ENCODE measurements at regions not wholly inside any gene's neighbourhood (a gene's known extent, or its start where the extent isn't known, plus 50 kb on each side); places are given as distances from the start of the nearest gene placed in this dataset.

GRCh38 chr12:13368971-13369370, 172.4 kb downstream of the EMP1 start:
- H3K4me1 ChIP-seq (ENCODE audit: control insufficient read depth in 4 of 4, insufficient read depth in 4 of 4, low read length in 3 of 4), result no peaks in the 10 kb centered on the region
- 97% methylated on average over 2 of the region's 2 CpGs for WGBS

GRCh38 chr12:13368431-13368830, 171.9 kb downstream of the EMP1 start:
- TF ChIP-seq SP1 (IDR thresholded peaks at IDR 0.05), result no peak
- Histone ChIP-seq H3K27me3 (ENCODE audit: control insufficient read depth in 4 of 4, insufficient read depth in 4 of 4, low read length in 3 of 4) (no peaks in the 10 kb centered on the region), H3K4me3 (ENCODE audit: low read depth in 1 of 3, low read length in 3 of 3) (no peak overlapping the region), H3K9ac (ENCODE audit: low read depth in 1 of 2, low read length in 2 of 2) (no peak overlapping the region), H3K4me1 (ENCODE audit: control insufficient read depth in 4 of 4, insufficient read depth in 4 of 4, low read length in 3 of 4) (no peaks in the 10 kb centered on the region), H3K27ac (ENCODE audit: low read depth in 1 of 2, low read length in 2 of 2) (no peak overlapping the region), H3K36me3 (ENCODE audit: control insufficient read depth in 4 of 4, insufficient read depth in 3 of 4, low read depth in 1 of 4, low read length in 3 of 4) (no peaks in the 10 kb centered on the region), H3K9me3 (ENCODE audit: control insufficient read depth in 4 of 4, low read length in 3 of 4) (no peaks in the 10 kb centered on the region)
- WGBS, result 98% methylated on average over 1 of the region's 1 CpG
- DNase-seq (ENCODE audit: low spot score), result no peak

More at GRCh38 chr12:13368971-13369370, 172.4 kb downstream of the EMP1 start:
- Histone ChIP-seq H3K27ac (ENCODE audit: low read depth in 1 of 2, low read length in 2 of 2) (no peak overlapping the region), H3K9ac (ENCODE audit: low read depth in 1 of 2, low read length in 2 of 2) (no peak overlapping the region), H3K9me3 (ENCODE audit: control insufficient read depth in 4 of 4, low read length in 3 of 4) (no peaks in the 10 kb centered on the region), H3K36me3 (ENCODE audit: control insufficient read depth in 4 of 4, insufficient read depth in 3 of 4, low read depth in 1 of 4, low read length in 3 of 4) (no peaks in the 10 kb centered on the region), H3K27me3 (ENCODE audit: control insufficient read depth in 4 of 4, insufficient read depth in 4 of 4, low read length in 3 of 4) (no peaks in the 10 kb centered on the region), H3K4me3 (ENCODE audit: low read depth in 1 of 3, low read length in 3 of 3) (no peak overlapping the region)
- TF ChIP-seq NR2F2 (IDR thresholded peaks at IDR 0.05) (no peak), ATF3 (IDR thresholded peaks at IDR 0.05) (no peak), RXRA (IDR thresholded peaks at IDR 0.05) (no peak), REST (IDR thresholded peaks at IDR 0.05) (no peak), ZBTB33 (IDR thresholded peaks at IDR 0.05) (no peak), HNF4G (IDR thresholded peaks at IDR 0.05) (no peak)
- DNase-seq (ENCODE audit: low spot score), result no peak

- DNase-seq (ENCODE audit: low spot score), result no peak
- Histone ChIP-seq H3K27ac (ENCODE audit: low read depth in 1 of 2, low read length in 2 of 2) (no peak overlapping the region), H3K36me3 (ENCODE audit: control insufficient read depth in 4 of 4, insufficient read depth in 3 of 4, low read depth in 1 of 4, low read length in 3 of 4) (no peaks in the 10 kb centered on the region), H3K4me3 (ENCODE audit: low read depth in 1 of 3, low read length in 3 of 3) (no peak overlapping the region), H3K9me3 (ENCODE audit: control insufficient read depth in 4 of 4, low read length in 3 of 4) (no peaks in the 10 kb centered on the region), H3K27me3 (ENCODE audit: control insufficient read depth in 4 of 4, insufficient read depth in 4 of 4, low read length in 3 of 4) (no peaks in the 10 kb centered on the region), H3K4me1 (ENCODE audit: control insufficient read depth in 4 of 4, insufficient read depth in 4 of 4, low read length in 3 of 4) (no peaks in the 10 kb centered on the region), H3K9ac (ENCODE audit: low read depth in 1 of 2, low read length in 2 of 2) (no peak overlapping the region)
- TF ChIP-seq TAF1 (conservative IDR thresholded peaks at IDR 0.05), result no peak
- WGBS, result 93% methylated on average over 11 of the region's 11 CpGs
Measured at GRCh38 chr12:13367973-13368372, 171.4 kb downstream of the EMP1 start.

Data from liver (tissue), 7 donors.